H9 (cell line): ENCODE measurements at regions not wholly inside any gene's neighbourhood (a gene's known extent, or its start where the extent isn't known, plus 50 kb on each side); places are given as distances from the start of the nearest gene placed in this dataset.

Experiments used
- DNase-seq: peaks from one replicate; pipeline ENCODE4 v3.0.0-alpha.2; 2017
- H2AFZ ChIP-seq: one replicate; pipeline ENCODE4 v1.6.1; 2013; ENCODE audit warnings: mild to moderate bottlenecking, low read length, control low read depth, moderate library complexity
- H2AK5ac ChIP-seq: 2 replicates; pipeline ENCODE4 v1.6.1; 2013; ENCODE audit warnings: low read length, control low read depth, mixed read lengths; ENCODE audit not compliant: insufficient read length
- H2BK120ac ChIP-seq: one replicate; pipeline ENCODE4 v1.6.1; 2013; ENCODE audit warnings: low read depth, mild to moderate bottlenecking, low read length, control low read depth, inconsistent platforms; ENCODE audit not compliant: poor library complexity, severe bottlenecking
- H2BK12ac ChIP-seq: 2 replicates; pipeline ENCODE4 v1.6.1; 2013; ENCODE audit warnings: low read length, control low read depth, mixed read lengths, low read depth; ENCODE audit not compliant: insufficient read length
- H2BK15ac ChIP-seq: 2 replicates; pipeline ENCODE4 v1.6.1; 2013; ENCODE audit warnings: low read depth, low read length, control low read depth
- H2BK20ac ChIP-seq: one replicate; pipeline ENCODE4 v1.6.1; 2013; ENCODE audit warnings: low read depth, mild to moderate bottlenecking, low read length, control low read depth, inconsistent platforms; ENCODE audit not compliant: poor library complexity, severe bottlenecking
- H2BK5ac ChIP-seq: 2 replicates; pipeline ENCODE4 v1.6.1; 2013; ENCODE audit warnings: low read length, control low read depth, mixed read lengths; ENCODE audit not compliant: insufficient read length
- H3K14ac ChIP-seq: 2 replicates; pipeline ENCODE4 v1.6.1; 2013; ENCODE audit warnings: low read length, control low read depth; ENCODE audit not compliant: insufficient read depth
- H3K18ac ChIP-seq: 2 replicates; pipeline ENCODE4 v1.6.1; 2013; ENCODE audit warnings: low read depth, mild to moderate bottlenecking, mixed read lengths, low read length, control low read depth; ENCODE audit not compliant: insufficient read length
- H3K23ac ChIP-seq: 2 replicates; pipeline ENCODE4 v1.6.1; 2013; ENCODE audit warnings: low read length, control low read depth, mixed read lengths, low read depth; ENCODE audit not compliant: insufficient read length
- H3K23me2 ChIP-seq: 2 replicates; pipeline ENCODE4 v1.6.1; 2013; ENCODE audit warnings: low read depth, mild to moderate bottlenecking, mixed read lengths, low read length, control low read depth; ENCODE audit not compliant: insufficient read length, poor library complexity, severe bottlenecking
- H3K27ac ChIP-seq: 2 replicates; pipeline ENCODE4 v1.5.1; 2013; ENCODE audit warnings: low read length, control low read depth, mixed read lengths, low read depth; ENCODE audit not compliant: insufficient read length
- H3K27me3 ChIP-seq: 2 replicates; pipeline ENCODE4 v1.6.1; 2013; ENCODE audit warnings: low read length, control low read depth, inconsistent platforms; ENCODE audit not compliant: insufficient read depth
- H3K4ac ChIP-seq: 2 replicates; pipeline ENCODE4 v1.6.1; 2013; ENCODE audit warnings: low read depth, mild to moderate bottlenecking, control low read depth, inconsistent platforms, low read length, moderate library complexity
- H3K4me1 ChIP-seq: 2 replicates; pipeline ENCODE4 v1.6.1; 2013; ENCODE audit warnings: low read length, control low read depth, inconsistent platforms; ENCODE audit not compliant: insufficient read depth
- H3K4me2 ChIP-seq: 2 replicates; pipeline ENCODE4 v1.6.1; 2013; ENCODE audit warnings: low read length, control low read depth, mixed read lengths; ENCODE audit not compliant: insufficient read length, insufficient read depth
- H3K56ac ChIP-seq: 2 replicates; pipeline ENCODE4 v1.6.1; 2013; ENCODE audit warnings: low read depth, mild to moderate bottlenecking, mixed read lengths, low read length, control low read depth; ENCODE audit not compliant: insufficient read length
- H3K79me1 ChIP-seq: 2 replicates; pipeline ENCODE4 v1.6.1; 2013; ENCODE audit warnings: low read depth, mild to moderate bottlenecking, moderate library complexity, low read length, control low read depth, inconsistent platforms; ENCODE audit not compliant: insufficient read depth, poor library complexity, severe bottlenecking
- H3K79me2 ChIP-seq: 2 replicates; pipeline ENCODE4 v1.6.1; 2013; ENCODE audit warnings: low read length, control low read depth, inconsistent platforms; ENCODE audit not compliant: insufficient read depth
- H3K9ac ChIP-seq: 2 replicates; pipeline ENCODE4 v1.6.1; 2013; ENCODE audit warnings: low read length, control low read depth, mixed read lengths; ENCODE audit not compliant: insufficient read length; ENCODE audit errors: extremely low read depth
- H3K9me3 ChIP-seq: one replicate; pipeline ENCODE4 v1.6.1; 2013; ENCODE audit warnings: low read depth, low read length, inconsistent platforms; ENCODE audit not compliant: control insufficient read depth
- H3T11ph ChIP-seq: one replicate; pipeline ENCODE4 v1.6.1; 2013; ENCODE audit warnings: mild to moderate bottlenecking, low read length, control low read depth, inconsistent platforms
- H4K20me1 ChIP-seq: one replicate; pipeline ENCODE4 v1.6.1; 2013; ENCODE audit not compliant: control insufficient read depth, insufficient read length, insufficient read depth
- H4K5ac ChIP-seq: 2 replicates; pipeline ENCODE4 v1.6.1; 2013; ENCODE audit warnings: low read depth, mild to moderate bottlenecking, mixed read lengths, low read length, control low read depth; ENCODE audit not compliant: insufficient read length
- H4K8ac ChIP-seq: replicated peaks from 2 replicates; pipeline ENCODE4 v1.6.1; 2013; ENCODE audit warnings: low read length, control low read depth, mixed read lengths, low read depth; ENCODE audit not compliant: insufficient read length
- H4K91ac ChIP-seq: 2 replicates; pipeline ENCODE4 v1.6.1; 2013; ENCODE audit warnings: low read depth, mild to moderate bottlenecking, moderate library complexity, mixed read lengths, low read length, control low read depth; ENCODE audit not compliant: insufficient read length
- H3K27ac Mint-ChIP-seq, 3 experiments: 2 replicates in 2 of 3; 3 replicates in 1 of 3; pipeline ENCODE4 v1.8.0; 2020 to 2021; ENCODE audit warnings: mixed read lengths in 3 of 3, mild to moderate bottlenecking in 1 of 3, moderate library complexity in 1 of 3
- H3K27me3 Mint-ChIP-seq: 2 replicates; pipeline ENCODE4 v1.8.0; 2021; ENCODE audit warnings: low read depth, mild to moderate bottlenecking, moderate library complexity, mixed read lengths
- H3K36me3 Mint-ChIP-seq, 3 experiments: 2 replicates in 2 of 3; 3 replicates in 1 of 3; pipeline ENCODE4 v1.8.0; 2020 to 2021; ENCODE audit warnings: low read depth in 3 of 3, mixed read lengths in 3 of 3; ENCODE audit not compliant: insufficient read depth in 1 of 3
- H3K4me1 Mint-ChIP-seq, 2 experiments: 2 replicates each; pipeline ENCODE4 v1.8.0; 2020; ENCODE audit warnings: mixed read lengths in 2 of 2
- H3K4me3 Mint-ChIP-seq, 2 experiments: 2 replicates in 1 of 2; 3 replicates in 1 of 2; pipeline ENCODE4 v1.8.0; 2020 to 2021; ENCODE audit warnings: mild to moderate bottlenecking in 2 of 2, mixed read lengths in 2 of 2, moderate library complexity in 1 of 2
- H3K9me3 Mint-ChIP-seq, 2 experiments: 2 replicates in 1 of 2; 3 replicates in 1 of 2; pipeline ENCODE4 v1.8.0; 2020; ENCODE audit warnings: mild to moderate bottlenecking in 2 of 2, mixed read lengths in 2 of 2, moderate library complexity in 1 of 2
- CTCF ChIP-seq: fragments of 200-600 bp; sonication (generic); conservative IDR thresholded peaks from 3 replicates; pipeline ENCODE4 v1.8.0; 2021; ENCODE audit warnings: antibody characterized with exemption, mild to moderate bottlenecking
- WGBS: extraction: QIAGEN DNeasy Blood & Tissue Kit; methylation state at CpG from one replicate; pipeline ENCODE4 v1.1.7; 2013; ENCODE audit warnings: missing lambda C conversion rate, low lambda C conversion rate, mixed read lengths; ENCODE audit not compliant: insufficient read length; ENCODE audit errors: extremely low coverage; 5-methylcytosine and 5-hydroxymethylcytosine counted together

- Histone ChIP-seq H3K4me2 (no peak overlapping the region), H2BK120ac (no peak overlapping the region), H3K27ac (no peak overlapping the region), H4K20me1 (no peaks in the 10 kb centered on the region), H3K14ac (no peak overlapping the region), H4K8ac (no peak overlapping the region), H3K27me3 (no peaks in the 10 kb centered on the region), H3T11ph (no peak overlapping the region), H2AFZ (no peak overlapping the region), H3K4ac (no peak overlapping the region), H4K5ac (no peak overlapping the region), H3K79me1 (no peaks in the 10 kb centered on the region), H3K23ac (no peak overlapping the region), H3K18ac (no peak overlapping the region), H3K9me3 (no peaks in the 10 kb centered on the region), H3K56ac (no peak overlapping the region), H3K79me2 (no peaks in the 10 kb centered on the region), H3K9ac (no peak overlapping the region), H3K4me1 (no peaks in the 10 kb centered on the region), H2BK20ac (no peak overlapping the region), H2AK5ac (no peak overlapping the region), H2BK12ac (no peak overlapping the region), H3K23me2 (no peaks in the 10 kb centered on the region), H2BK15ac (no peak overlapping the region), H4K91ac (no peak overlapping the region), H2BK5ac (no peak overlapping the region)
- Mint-ChIP-seq H3K4me1 (peaks cover 6 to 7% of the 10 kb centered on the region in 2 experiments; a peak in 3 of 4 replicates), H3K36me3 (no peaks in the 10 kb centered on the region), H3K27ac (no peak overlapping the region), H3K4me3 (no peak overlapping the region), H3K27me3 (no peaks in the 10 kb centered on the region; the same call in none of the 2 replicates), H3K9me3 (no peaks in the 10 kb centered on the region)
- DNase-seq = no peak
- no CpG with 5 or more reads among the region's 1 CpG for WGBS
- no peak for TF ChIP-seq CTCF
Measured at GRCh38 chr14:54174457-54174856, 217.8 kb upstream of the BMP4 start.
